GM18519 (cell line): ENCODE measurements at regions not wholly inside any gene's neighbourhood (a gene's known extent, or its start where the extent isn't known, plus 50 kb on each side); places are given as distances from the start of the nearest gene placed in this dataset.
"Not testable (repeated sequence)": the region's sequence is repeated elsewhere in the genome, so short reads cannot be mapped to it uniquely, and the experiment has no call there.

Source experiments
- ATAC-seq: cut with Tn5 transposase; IDR thresholded peaks from one replicate; pipeline ENCODE4 v1.9.1; 2021; ENCODE audit warnings: mild to moderate bottlenecking, moderate library complexity; ENCODE audit not compliant: unreplicated experiment, low FRiP score

- ATAC-seq: peak; percentile 67
These were observed 82.9 kb downstream of the LAS1L start for GRCh38 chrX:65451663-65452062.

GRCh38 chrX:65420154-65420553, 114.4 kb downstream of the LAS1L start:
- ATAC-seq: no peak

GRCh38 chrX:65407662-65408061, 126.9 kb downstream of the LAS1L start:
- ATAC-seq: not testable (repeated sequence)

- ATAC-seq: no peak
These were observed 127.4 kb downstream of the LAS1L start for GRCh38 chrX:65407157-65407626.

- no peak for ATAC-seq
These were observed 128.1 kb downstream of the LAS1L start for GRCh38 chrX:65406532-65406931.

- ATAC-seq: no peak
These were observed 142.3 kb downstream of the LAS1L start for GRCh38 chrX:65392284-65392683.

GRCh38 chrX:65389120-65389519, 145.5 kb downstream of the LAS1L start:
- ATAC-seq: not testable (repeated sequence)
